AG08396 (cell line): ENCODE measurements at regions not wholly inside any gene's neighbourhood (a gene's known extent, or its start where the extent isn't known, plus 50 kb on each side); places are given as distances from the start of the nearest gene placed in this dataset.
A peak's percentile ranks its signal among the peaks of the same experiment; 100 is the strongest.

ENCODE experiments used
- DNase-seq: peaks from one replicate; pipeline ENCODE4 v3.0.0; 2012; ENCODE audit warnings: low spot score, mixed read lengths

DNA sequence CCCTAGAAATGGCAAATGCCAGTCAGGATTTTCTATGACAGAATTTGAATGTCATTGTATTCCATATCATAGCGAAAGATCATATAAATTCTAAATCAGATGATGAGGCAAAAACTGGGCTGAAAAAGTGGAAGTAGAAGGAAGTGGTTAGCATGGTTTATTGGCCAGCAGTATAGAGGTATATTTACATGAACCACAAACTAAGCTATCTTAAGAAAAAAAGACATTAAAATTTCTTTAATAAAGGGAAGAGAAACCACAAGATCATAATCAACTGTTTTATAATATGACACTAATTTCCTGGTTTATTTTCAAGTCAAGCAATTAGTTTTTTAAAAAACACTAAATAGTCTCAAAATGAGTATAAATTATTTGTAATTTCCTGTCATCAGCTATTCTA is 123.2 kb upstream of the LRP1B start:
- no peak for DNase-seq

DNA sequence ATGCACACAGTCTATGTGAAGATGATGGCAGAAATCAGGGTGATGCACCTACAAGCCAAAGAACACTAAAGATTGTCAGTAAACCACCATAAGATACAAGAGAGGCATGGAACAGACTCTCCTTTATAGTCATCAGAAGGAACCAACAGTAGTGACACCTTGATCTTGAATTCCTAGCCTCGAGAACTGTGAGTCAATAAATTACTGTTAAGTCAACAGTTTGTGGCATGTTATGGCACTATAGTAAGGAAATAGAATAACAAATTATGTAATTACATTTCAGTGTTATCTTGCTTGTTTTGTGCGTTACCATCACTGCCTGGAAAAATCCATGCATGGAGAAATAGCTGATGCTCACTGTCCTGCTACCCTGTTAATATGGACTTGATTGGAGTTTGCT is 110.2 kb upstream of the LRP1B start:
- DNase-seq = no peak

DNA sequence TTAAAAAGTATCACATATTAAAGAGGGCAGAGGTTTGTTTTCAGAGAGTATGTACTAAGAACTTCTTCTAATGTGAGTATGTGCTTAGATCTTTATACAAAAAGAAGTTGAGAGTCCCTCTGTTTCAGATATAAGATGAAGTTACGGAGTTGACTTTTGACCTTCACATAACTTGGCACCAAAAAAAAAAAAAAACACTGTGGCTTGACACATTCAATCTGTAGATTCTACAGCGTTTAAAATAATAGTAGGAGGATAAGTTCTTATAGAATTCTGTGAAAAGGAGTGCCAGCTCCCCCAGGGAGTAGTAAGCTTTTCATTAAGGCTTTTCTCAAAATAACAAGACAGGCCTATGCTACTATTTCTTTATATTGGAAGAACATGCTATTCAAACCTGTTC is 105.4 kb upstream of the LRP1B start:
- DNase-seq = no peak

DNA sequence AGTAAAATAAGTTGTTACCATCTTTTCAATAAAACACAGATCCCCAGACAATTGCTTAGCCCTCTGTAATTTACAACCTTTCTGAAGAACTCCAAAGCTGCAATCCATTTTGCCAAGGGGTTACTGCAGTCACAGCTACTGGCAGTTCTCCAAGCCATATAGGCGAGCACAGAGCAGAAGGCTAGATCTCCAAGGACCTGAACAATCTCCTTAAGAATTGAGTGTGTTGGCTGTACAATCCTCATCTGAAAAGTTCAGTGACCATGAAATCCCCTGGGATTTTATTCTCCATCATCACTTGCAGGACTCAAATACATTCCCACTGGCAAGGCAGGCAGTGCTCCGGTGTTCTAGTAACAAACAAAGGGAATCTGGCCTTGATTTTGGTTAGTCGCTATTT is 103.9 kb upstream of the LRP1B start:
- DNase-seq = no peak

DNA sequence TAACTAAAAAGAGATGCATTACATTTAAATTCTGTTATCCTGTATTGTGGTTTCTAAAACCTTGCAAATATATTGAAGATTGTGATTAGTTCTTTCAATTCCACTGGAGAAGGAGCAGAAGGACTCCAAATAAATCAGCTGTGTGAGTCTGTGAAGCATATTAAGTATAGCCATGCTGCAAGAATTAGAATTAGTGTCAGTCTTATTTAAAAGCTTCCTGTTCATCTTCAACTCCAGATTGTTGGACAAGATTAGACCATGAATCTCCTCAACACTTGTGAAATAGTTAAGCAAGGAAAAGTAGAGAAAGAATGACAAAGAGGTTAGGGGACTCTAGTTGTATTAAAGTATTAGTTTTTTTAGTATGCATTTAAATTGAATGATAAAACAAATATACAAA is 92.5 kb upstream of the LRP1B start:
- no peak for DNase-seq

DNA sequence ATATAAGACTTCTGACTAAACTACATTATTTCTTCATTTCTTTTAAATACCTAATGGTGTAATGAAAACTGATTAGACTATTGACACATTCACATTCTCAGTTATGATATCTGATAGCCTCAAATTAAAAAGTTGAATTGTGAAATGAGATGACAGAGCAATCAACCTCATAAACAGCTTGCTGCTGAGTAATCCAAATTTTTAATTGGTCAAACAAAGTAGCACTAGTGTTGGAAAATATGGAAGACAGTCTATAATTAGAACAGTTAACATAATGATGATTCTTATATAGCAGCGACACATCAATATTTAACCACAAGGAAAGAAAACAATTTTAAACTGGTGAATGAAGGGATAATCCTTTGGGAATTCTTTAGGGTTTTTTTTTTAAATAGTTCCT is 91.9 kb upstream of the LRP1B start:
- DNase-seq = no peak

DNA sequence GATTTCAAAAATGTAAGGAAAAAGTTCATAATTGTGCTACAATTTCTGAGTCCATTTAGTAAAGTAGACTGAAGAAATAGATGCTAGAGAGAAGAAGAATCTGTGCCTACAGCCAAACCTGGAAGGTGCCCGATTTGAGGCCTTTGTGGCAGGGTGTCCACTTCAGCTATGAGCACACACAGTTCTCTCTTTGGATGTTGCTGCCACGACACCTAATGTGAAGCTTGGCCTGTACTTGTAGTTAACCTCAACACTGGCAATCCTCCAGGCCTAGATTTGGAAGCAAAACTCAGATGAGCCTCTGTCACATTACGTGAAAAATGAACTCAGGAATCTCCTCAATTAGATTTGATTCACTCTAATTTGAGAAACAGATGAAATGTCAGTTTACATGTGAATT is 90.1 kb upstream of the LRP1B start:
- DNase-seq = no peak

DNA sequence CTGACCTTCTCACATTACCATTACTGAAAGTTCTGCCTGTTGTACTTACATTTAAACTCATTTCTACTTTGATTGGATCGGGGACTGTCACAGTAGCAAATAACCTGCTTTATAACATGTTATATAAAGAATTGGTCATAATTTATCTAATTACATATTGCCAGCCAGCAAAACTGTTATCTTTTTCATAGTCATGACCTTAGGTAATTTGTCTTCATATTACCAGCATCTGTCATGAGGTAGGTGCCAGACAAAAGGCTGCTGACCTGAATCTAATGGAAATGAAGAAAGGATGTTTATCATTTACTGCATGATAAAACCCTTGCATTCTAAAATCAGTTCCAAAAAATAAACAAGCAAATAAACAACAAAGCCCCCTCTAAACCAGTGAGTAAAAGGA is 89.4 kb upstream of the LRP1B start:
- DNase-seq = no peak

DNA sequence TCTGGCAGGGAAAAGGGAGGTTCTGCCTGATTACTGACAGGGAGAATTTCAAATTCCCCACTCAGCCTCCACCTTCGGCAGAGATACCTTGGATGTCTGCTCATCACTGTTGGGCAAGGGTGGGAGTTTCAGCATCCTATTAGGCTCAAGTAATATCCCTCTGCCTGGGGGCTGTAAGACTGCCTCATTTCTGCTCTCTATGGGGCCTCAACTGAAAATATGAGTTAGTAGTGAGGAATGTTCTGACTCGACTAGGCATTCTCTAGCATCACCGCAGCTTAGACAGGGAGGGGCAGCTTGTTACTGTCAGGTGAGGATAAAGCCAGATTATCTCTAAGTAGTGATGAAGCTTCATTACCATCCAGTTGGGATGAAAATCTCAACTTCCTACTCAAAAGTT is 87.7 kb upstream of the LRP1B start:
- DNase-seq = no peak

DNA sequence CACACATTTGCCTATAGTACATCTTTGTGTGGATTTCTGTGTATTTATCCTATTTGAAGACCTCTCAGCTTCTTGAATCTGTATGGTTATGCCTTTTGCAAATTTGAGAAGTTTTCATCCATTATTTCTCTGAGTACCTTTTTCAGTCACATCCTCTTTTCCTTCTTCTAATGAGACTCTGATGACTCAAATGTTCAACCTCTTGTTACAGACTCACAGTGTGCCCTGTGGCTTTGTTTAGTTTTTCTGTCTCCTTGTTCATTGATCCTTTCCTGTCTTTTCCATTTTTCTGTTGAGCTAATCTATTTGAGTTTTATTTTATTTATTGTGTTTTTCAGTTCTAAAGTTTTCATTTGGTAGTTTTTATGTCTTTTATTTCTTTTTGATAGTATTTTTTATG is 87.0 kb upstream of the LRP1B start:
- DNase-seq = no peak

DNA sequence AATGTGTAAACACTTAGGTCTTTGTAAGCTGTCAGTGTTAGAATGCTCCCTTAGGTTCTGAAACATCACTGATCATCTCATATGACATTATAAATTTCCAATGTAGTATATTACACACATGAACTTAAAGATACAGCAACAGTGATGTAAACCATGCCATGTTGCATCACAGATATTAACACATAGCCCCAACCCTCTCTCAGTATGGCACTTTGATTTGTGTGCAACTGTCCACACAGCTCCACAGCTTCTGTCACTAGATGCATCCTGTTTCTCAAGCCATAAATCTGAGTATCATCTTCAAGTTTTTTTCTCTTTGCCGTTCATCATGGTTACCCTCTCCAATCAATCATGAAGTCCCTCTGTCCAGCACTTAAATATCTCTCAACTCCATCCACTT is 69.2 kb upstream of the LRP1B start:
- DNase-seq = no peak

DNA sequence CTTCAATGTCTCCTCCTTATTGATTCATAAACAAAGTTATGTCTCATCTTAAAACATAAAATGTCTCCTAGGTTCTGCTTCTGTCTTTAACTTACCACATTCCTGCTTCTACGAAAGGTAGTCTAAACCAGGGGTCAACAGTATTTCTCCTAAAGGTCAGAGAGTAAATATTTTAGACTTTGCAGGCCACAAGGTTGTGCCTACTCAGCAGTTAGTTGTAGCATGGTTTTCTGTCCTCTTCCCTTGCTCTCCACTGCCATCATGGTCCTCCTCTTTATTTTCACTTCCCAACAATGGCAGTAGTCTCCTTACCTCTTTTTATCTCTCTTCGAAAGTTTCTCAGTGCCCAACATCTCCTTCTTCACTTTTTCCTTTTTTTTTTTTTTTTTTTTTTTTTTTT is 68.3 kb upstream of the LRP1B start:
- DNase-seq = no peak

DNA sequence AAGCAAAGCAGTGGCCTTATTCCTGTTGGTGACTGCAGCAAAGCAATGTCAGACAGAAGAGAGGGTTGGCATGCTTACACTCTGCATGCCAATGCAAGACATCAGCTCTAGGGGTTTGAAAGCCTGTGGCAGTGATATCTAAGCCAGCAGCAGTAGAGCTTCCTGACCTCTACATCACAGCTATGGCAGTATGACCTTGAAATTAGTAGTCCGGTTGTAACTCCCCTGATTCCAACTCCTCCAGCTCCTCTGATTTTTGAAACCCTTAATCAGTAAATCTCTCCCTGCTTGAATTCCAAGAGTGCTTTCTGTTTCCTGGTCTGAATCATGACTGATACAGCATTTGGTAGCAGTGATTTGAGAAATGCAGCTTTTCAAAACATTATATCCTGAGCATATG is 60.0 kb upstream of the LRP1B start:
- no peak for DNase-seq

DNA sequence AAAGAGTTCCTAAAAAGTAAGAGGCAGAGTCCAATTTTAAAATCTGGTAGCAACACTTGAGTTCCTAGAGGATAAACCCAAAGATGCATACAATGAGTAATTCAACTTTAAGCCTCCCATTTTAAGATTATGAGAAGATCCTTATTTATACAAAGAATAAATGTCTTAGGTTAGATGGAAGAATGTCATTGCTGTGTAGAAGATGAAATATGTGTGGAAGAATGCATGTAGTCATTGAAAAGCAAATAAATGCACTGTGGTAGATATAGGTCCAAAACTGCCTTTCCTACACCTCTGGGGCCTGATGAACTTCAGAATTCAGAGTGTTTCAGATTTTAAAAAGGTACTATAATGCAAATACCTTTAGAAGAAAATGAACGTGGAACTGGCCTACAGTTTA is 58.7 kb upstream of the LRP1B start:
- no peak for DNase-seq

DNA sequence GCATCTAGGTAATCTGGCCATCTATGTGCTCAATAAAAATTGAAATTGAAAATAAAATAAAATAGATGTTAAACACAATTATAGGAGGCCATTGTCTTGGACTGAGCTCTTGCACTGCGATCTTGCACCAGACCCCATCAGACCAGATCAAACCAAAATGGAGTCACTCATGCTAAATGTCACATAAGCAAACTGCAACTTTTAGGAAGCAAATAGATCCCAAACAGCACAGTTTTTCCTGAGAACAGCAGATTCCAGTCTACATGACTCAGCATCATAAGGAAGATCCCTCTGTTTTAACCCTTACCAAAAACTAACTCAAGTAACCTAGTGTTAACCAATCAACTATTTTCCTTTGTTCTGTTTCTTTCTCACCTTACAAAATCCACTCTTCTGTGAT is 57.7 kb upstream of the LRP1B start:
- DNase-seq = no peak

DNA sequence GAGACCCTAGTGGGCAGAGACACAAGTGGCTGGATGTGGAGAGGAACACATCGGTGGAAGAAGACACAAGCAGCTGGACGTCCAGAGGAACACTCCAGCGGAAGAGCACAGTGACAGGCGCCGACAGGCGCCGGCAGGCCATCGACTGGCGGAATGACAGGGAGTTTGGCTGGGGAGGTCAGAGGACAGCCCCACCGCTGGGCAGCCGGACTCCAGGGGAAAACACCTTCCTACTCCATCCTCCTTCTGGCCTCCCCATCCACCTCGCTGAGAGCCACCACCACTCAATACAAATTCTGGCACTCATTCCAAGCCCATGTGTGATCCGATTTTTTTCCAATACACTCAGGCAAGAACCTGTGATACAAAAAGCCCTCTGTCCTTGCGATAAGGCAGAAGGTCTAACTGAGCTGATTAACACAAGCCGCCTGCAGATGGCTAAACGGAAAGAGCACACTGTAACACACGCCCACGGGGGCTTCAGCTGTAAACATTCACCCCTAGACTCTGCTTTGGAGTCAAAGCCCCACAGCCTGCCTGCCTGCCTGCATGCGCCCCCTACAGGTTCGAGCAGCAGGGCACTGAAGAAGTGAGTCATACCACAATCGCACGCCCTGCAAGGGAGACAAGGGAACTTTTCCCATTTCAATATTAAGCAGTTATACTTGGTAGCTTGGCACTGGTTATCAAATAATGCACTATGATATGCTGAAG is 50.2 kb upstream of the LRP1B start:
- peak; percentile 14 for DNase-seq
